ENCODE measurements at regions not wholly inside any gene's neighbourhood (a gene's known extent, or its start where the extent isn't known, plus 50 kb on each side); places are given as distances from the start of the nearest gene placed in this dataset.
A peak's percentile ranks its signal among the peaks of the same experiment; 100 is the strongest.

DNA sequence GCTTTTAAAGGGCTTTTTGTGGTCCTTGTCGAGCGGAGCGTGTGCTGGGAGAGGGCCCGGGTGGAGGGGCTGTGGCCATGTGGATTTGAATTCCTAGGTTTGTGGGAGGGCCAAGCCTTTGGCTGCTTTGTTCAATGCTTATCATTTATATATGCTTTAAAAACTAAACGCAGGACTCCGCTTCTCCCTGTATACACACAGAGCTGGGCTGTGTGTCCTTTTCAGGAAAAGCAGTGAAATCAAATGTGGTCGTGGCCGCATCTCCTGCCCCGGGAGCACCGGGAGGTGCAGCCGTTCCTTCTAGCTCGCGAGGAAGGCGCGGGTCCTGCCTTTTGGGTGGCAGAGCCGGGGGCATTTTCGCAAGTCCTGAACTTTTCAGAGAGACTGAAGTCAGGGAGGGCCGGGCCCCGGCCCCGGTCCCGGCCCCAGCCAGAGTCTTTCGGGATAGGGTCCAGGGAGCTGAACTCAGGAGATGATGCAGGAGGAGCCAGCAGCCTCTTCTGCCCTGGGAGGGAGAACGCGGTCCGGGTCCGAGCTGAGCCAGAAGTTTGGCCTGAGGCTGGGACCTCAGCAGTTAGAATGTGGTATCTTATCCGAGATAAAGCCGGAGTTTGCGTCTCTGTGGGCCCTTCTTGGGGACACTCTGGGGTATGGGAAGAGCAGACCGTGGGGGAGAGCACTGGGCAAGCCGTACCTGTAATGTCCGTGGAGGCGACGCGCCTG, 158.8 kb downstream of the C9orf152 start:
- TF ChIP-seq, protein P1, sequence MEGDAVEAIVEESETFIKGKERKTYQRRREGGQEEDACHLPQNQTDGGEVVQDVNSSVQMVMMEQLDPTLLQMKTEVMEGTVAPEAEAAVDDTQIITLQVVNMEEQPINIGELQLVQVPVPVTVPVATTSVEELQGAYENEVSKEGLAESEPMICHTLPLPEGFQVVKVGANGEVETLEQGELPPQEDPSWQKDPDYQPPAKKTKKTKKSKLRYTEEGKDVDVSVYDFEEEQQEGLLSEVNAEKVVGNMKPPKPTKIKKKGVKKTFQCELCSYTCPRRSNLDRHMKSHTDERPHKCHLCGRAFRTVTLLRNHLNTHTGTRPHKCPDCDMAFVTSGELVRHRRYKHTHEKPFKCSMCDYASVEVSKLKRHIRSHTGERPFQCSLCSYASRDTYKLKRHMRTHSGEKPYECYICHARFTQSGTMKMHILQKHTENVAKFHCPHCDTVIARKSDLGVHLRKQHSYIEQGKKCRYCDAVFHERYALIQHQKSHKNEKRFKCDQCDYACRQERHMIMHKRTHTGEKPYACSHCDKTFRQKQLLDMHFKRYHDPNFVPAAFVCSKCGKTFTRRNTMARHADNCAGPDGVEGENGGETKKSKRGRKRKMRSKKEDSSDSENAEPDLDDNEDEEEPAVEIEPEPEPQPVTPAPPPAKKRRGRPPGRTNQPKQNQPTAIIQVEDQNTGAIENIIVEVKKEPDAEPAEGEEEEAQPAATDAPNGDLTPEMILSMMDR (IDR thresholded peaks at IDR 0.05) = no peak
- no peak for TF ChIP-seq EP300 (IDR thresholded peaks at IDR 0.05)
- TF ChIP-seq POLR2AphosphoS5 (IDR thresholded peaks at IDR 0.05) = peak in 1 of 4 donors; percentile 4
